Neural cell (in vitro differentiated cells): ENCODE measurements at regions not wholly inside any gene's neighbourhood (a gene's known extent, or its start where the extent isn't known, plus 50 kb on each side); places are given as distances from the start of the nearest gene placed in this dataset.

Experiments used
- EZH2 ChIP-seq: fragments of 200-600, 300-800 bp; shearing (Covaris generic), sonication (generic); IDR thresholded peaks from 2 replicates; pipeline ENCODE4 v1.6.1; 2014; ENCODE audit warnings: antibody characterized with exemption, low read length, borderline replicate concordance, mild to moderate bottlenecking; ENCODE audit not compliant: insufficient read depth, poor library complexity, severe bottlenecking
- POLR2AphosphoS5 ChIP-seq: IDR thresholded peaks from 2 replicates; pipeline ENCODE4 v1.6.1; 2012
- RAD21 ChIP-seq: fragments of 450-650 bp; conservative IDR thresholded peaks from 2 replicates; pipeline ENCODE4 v1.6.1; 2014; ENCODE audit warnings: antibody characterized with exemption, mild to moderate bottlenecking, moderate library complexity
- TF ChIP-seq, protein P1 (sequence below): fragments of 450-650 bp; IDR thresholded peaks from 2 replicates; pipeline ENCODE4 v1.5.1; 2014; ENCODE audit warnings: antibody characterized with exemption, mild to moderate bottlenecking, moderate library complexity; ENCODE audit not compliant: poor library complexity, severe bottlenecking

DNA sequence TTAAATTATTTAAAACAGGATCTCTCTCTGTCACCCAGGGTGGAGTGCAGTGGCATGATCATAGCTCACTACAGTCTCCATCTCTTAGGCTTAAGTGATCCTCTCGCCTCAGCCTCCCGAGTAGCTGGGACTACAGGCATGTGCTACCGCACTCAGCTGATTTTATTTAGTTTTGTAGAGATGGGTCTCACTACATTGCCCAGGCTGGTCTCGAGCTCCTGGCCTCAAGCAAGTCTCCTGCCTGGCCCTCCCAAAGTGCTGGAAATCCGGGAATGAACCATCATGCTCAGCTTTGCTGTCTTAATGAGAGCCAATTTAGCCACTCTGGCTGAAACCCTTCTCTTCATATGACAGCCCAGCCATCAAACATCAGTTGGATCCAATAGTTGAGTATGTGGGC is 53.3 kb upstream of the NRP1 start:
- TF ChIP-seq, protein P1, sequence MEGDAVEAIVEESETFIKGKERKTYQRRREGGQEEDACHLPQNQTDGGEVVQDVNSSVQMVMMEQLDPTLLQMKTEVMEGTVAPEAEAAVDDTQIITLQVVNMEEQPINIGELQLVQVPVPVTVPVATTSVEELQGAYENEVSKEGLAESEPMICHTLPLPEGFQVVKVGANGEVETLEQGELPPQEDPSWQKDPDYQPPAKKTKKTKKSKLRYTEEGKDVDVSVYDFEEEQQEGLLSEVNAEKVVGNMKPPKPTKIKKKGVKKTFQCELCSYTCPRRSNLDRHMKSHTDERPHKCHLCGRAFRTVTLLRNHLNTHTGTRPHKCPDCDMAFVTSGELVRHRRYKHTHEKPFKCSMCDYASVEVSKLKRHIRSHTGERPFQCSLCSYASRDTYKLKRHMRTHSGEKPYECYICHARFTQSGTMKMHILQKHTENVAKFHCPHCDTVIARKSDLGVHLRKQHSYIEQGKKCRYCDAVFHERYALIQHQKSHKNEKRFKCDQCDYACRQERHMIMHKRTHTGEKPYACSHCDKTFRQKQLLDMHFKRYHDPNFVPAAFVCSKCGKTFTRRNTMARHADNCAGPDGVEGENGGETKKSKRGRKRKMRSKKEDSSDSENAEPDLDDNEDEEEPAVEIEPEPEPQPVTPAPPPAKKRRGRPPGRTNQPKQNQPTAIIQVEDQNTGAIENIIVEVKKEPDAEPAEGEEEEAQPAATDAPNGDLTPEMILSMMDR: no peak
- TF ChIP-seq RAD21: no peak
- TF ChIP-seq EZH2: no peak
- no peak for TF ChIP-seq POLR2AphosphoS5
